ENCODE measurements at regions not wholly inside any gene's neighbourhood (a gene's known extent, or its start where the extent isn't known, plus 50 kb on each side); places are given as distances from the start of the nearest gene placed in this dataset.

DNA sequence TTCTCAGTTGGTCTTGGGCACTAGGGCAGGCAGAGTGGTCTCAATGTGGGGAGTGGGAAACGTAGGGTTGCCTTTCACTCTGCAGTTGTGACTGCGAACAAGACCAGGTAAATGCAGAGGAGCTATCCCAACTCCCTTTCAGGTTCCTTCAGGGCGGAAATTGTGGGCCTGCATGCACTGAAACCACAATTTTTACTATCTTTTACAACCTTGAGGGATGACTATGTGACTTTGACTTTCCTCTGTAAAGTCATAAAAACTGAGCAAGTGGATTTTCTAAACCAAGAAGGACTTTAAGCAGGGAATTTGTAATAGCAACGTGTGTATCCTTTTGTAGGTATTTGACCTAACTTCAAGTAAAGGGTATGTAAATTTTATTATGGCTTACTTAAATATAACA lies 171.4 kb upstream of the CADPS start:
- DNase-seq (ENCODE audit: low read depth), result no peak
- H3K4me3 ChIP-seq (ENCODE audit: low read depth, low read length), result no peak overlapping the region
- TF ChIP-seq, protein P1, sequence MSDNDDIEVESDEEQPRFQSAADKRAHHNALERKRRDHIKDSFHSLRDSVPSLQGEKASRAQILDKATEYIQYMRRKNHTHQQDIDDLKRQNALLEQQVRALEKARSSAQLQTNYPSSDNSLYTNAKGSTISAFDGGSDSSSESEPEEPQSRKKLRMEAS (IDR thresholded peaks at IDR 0.05; ENCODE audit: low read depth, low read length), result no peak

- H3K4me3 ChIP-seq (ENCODE audit: low read depth, low read length), result no peak overlapping the region
- TF ChIP-seq, protein P2, sequence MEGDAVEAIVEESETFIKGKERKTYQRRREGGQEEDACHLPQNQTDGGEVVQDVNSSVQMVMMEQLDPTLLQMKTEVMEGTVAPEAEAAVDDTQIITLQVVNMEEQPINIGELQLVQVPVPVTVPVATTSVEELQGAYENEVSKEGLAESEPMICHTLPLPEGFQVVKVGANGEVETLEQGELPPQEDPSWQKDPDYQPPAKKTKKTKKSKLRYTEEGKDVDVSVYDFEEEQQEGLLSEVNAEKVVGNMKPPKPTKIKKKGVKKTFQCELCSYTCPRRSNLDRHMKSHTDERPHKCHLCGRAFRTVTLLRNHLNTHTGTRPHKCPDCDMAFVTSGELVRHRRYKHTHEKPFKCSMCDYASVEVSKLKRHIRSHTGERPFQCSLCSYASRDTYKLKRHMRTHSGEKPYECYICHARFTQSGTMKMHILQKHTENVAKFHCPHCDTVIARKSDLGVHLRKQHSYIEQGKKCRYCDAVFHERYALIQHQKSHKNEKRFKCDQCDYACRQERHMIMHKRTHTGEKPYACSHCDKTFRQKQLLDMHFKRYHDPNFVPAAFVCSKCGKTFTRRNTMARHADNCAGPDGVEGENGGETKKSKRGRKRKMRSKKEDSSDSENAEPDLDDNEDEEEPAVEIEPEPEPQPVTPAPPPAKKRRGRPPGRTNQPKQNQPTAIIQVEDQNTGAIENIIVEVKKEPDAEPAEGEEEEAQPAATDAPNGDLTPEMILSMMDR (IDR thresholded peaks at IDR 0.05; ENCODE audit: low read depth, low read length), result no peak
- TF ChIP-seq MYC (IDR thresholded peaks at IDR 0.05; ENCODE audit: low read depth, low read length), result no peak
- TF ChIP-seq, protein P1 (IDR thresholded peaks at IDR 0.05; ENCODE audit: low read depth, low read length), result no peak
- TF ChIP-seq POLR2A (IDR thresholded peaks at IDR 0.05; ENCODE audit: extremely low read depth, insufficient read length), result no peak
- DNase-seq (ENCODE audit: low read depth), result no peak
These were observed 171.9 kb upstream of the CADPS start for GRCh38 chr3:63047068-63047467.

GRCh38 chr3:63048367-63049326 lies 173.4 kb upstream of the CADPS start:
- no peak overlapping the region for H3K4me3 ChIP-seq (ENCODE audit: low read depth, low read length)
- TF ChIP-seq, protein P1 (IDR thresholded peaks at IDR 0.05; ENCODE audit: low read depth, low read length), result no peak
- TF ChIP-seq, protein P2 (IDR thresholded peaks at IDR 0.05; ENCODE audit: low read depth, low read length), result no peak
- TF ChIP-seq POLR2A (IDR thresholded peaks at IDR 0.05; ENCODE audit: extremely low read depth, insufficient read length) (no peak), MYC (IDR thresholded peaks at IDR 0.05; ENCODE audit: low read depth, low read length) (no peak)
- no peak for DNase-seq (ENCODE audit: low read depth)

GRCh38 chr3:63050548-63051177 lies 175.4 kb upstream of the CADPS start:
- TF ChIP-seq POLR2A (IDR thresholded peaks at IDR 0.05; ENCODE audit: extremely low read depth, insufficient read length), result no peak
- TF ChIP-seq, protein P1 (IDR thresholded peaks at IDR 0.05; ENCODE audit: low read depth, low read length), result no peak
- TF ChIP-seq, protein P2 (IDR thresholded peaks at IDR 0.05; ENCODE audit: low read depth, low read length), result no peak
- no peak for TF ChIP-seq MYC (IDR thresholded peaks at IDR 0.05; ENCODE audit: low read depth, low read length)
- H3K4me3 ChIP-seq (ENCODE audit: low read depth, low read length), result no peak overlapping the region
- no peak for DNase-seq (ENCODE audit: low read depth)

DNA sequence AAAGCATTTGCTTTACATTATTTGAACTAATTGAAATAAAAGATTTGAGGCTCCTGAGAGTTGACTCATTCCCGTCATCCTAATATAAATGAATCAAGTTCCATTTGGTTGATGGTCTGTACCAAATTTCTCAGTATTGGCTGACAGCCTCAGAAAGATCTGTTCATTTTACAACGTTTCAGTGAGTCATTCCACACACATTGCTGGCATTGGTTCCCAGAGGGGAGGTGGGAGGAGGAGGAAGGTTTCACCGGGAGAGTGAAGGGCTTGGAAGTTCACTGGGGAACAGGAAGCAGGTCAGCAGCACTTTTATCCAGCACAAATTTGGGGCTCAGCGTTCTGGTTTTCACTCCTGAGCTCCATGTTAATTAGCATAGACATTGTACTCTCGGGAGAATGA lies 176.7 kb upstream of the CADPS start:
- DNase-seq (ENCODE audit: low read depth), result no peak
- TF ChIP-seq, protein P2 (IDR thresholded peaks at IDR 0.05; ENCODE audit: low read depth, low read length), result no peak
- no peak for TF ChIP-seq POLR2A (IDR thresholded peaks at IDR 0.05; ENCODE audit: extremely low read depth, insufficient read length)
- TF ChIP-seq, protein P1 (IDR thresholded peaks at IDR 0.05; ENCODE audit: low read depth, low read length), result no peak
- TF ChIP-seq MYC (IDR thresholded peaks at IDR 0.05; ENCODE audit: low read depth, low read length), result no peak
- H3K4me3 ChIP-seq (ENCODE audit: low read depth, low read length), result no peak overlapping the region

DNA sequence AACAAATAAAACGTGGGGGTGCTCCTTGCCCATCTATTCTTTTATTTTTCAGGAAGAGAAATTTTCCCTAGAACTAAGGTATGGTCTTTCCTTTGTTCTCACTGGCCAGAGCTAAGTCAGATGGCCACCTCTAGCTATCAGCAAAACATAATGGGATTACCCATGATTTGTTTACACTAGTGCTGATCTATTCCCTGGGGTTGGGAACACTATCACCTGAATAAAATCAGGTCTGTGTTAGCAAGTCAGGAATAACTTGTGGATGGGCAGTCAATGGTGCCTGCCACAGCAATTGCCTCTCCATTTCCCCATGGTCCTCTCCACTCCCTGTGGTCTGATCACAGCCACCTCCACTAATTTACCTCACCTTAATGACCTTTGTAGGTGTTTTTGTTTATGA lies 181.7 kb upstream of the CADPS start:
- no peak for TF ChIP-seq MYC (IDR thresholded peaks at IDR 0.05; ENCODE audit: low read depth, low read length)
- H3K4me3 ChIP-seq (ENCODE audit: low read depth, low read length), result no peak overlapping the region
- DNase-seq (ENCODE audit: low read depth), result no peak

Measured in NB4 (cell line).